HK-2 (cell line): ENCODE measurements at regions not wholly inside any gene's neighbourhood (a gene's known extent, or its start where the extent isn't known, plus 50 kb on each side); places are given as distances from the start of the nearest gene placed in this dataset.
"Not testable (repeated sequence)": the region's sequence is repeated elsewhere in the genome, so short reads cannot be mapped to it uniquely, and the experiment has no call there.

Experiments used
- DNase-seq: peaks from one replicate; pipeline ENCODE4 v3.0.0-alpha.2; 2018; ENCODE audit not compliant: unreplicated experiment

DNA sequence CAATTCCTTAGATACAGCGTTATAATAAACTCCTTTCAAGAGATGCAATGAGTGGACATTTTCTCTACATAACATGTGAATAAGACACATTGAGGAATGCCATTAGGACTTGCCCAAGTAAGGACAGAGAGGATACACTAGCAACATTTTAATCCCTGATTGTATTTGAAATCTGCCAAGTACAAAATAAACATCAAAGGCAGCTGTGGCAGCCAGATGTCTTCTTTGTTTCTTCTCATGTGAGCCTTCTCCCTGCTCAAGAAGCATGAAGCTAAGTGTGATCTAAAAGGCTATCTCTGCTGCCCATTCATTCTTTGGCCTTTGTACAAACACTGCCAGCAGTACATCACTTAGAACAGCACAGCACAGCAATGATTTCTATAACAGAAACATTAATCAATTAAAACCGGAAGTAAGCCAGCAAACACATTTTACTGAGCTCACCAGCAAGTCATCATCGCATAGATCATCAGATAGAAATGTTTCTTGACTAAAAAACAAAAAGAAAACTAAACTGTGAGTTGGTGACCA, 364.0 kb downstream of the CNTN6 start:
- no peak for DNase-seq

DNA sequence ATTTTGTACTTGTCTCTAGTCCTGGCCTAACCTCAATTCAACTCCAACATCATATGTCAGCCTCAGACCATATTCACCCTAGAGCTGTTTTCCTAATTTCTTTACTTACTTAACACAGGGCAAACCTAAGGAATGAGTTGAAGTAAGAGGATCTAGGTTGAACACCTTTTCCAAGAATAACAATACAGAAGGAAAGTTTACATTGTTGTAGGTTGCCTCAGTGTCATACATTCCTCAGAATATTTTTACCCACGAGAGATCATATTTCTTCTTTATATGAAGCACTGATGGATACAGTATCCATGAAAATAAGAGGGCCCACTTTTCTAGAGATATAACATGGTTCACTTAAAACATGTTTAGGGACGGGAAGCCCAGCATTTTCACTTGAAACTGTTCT, 369.5 kb downstream of the CNTN6 start:
- no peak for DNase-seq

DNA sequence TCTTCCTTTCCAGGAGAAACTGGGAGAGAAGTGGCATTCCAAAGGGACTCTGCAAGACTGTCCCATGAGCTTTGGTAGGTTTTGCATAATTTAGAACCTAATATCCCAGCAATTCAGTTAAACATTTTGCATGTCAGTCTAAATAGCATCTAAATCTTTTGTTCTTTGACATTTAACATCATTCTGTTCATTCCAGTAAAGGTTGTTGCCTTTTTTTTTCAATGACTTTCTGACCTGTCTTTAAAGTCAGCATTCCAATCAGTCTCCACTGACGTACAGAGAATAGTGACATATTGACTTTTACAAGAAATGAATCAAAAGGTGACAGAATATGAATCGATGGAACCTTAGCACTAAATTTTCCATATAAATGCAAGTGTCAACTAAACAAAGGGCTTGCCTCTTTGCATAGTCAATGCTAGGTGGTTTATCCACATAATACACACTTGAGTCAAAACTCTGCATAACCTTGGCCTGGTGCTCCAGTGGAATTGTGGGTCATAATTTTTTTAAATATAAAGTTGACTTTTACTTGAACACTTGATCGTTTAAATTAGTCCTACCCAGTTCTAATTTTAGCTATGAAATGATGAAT, 370.1 kb downstream of the CNTN6 start:
- DNase-seq = no peak

GRCh38 chr3:1465091-1465490, 372.3 kb downstream of the CNTN6 start:
- DNase-seq = not testable (repeated sequence)

- no peak for DNase-seq
Measured at GRCh38 chr3:1468145-1468544, 375.3 kb downstream of the CNTN6 start.

GRCh38 chr3:1469248-1469647, 376.4 kb downstream of the CNTN6 start:
- DNase-seq = no peak

DNA sequence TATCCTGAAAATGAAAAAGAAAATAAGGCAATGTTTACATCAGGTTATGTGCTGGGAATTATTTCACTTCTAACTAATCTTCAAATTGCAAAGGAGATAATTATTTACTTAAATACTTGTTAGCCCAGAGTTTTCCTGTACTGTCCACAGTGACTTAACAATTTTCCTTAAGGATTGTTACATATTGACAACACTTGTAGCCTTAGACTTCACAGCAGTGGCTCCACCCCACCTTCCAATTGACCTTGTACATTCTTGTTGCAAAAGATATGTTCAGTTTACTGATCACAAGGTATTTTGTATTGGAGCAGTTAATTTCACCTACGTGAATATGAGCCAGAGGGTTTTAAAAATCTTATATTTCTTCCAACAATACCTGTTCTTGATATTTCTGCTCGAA, 376.9 kb downstream of the CNTN6 start:
- DNase-seq = no peak

DNA sequence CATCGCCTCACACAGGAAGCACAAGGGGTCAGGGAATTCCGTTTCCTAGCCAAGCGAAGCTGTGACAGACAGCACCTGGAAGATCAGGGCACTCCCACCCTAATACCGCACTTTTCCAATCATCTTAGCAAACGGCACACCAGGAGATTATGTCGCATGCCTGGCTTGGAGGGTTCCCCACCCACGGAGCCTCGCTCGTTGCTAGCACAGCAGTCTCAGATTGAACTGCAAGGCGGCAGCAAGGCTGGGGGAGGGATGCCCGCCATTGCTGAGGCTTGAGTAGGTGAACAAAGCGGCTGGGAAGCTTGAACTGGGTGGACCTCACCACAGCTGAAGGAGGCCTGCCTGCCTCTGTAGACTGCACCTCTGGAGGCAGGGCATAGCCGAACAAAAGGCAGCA, 384.8 kb downstream of the CNTN6 start:
- no peak for DNase-seq

DNA sequence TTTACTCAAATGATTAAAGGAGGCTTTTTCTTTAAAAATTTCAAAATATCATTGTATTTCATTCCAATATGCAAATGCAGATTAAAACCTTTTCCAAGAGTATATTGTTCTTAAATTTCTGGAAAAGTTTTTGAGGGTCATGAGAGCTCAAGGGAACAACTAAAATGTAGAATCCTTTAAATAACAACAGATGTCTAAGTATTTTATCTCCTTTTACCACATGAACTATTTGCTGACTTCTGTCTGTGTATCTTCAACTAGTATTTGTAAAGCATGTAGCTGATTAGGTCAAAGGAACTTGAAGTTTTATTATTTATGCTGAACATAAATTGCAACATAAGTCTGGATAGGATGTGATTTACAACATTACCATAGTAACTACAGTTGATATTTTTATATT, 402.6 kb downstream of the CNTN6 start:
- no peak for DNase-seq

- no peak for DNase-seq
Measured at GRCh38 chr3:1499694-1500093, 406.9 kb downstream of the CNTN6 start.

- DNase-seq = no peak
Measured at GRCh38 chr3:1501406-1502115, 408.7 kb downstream of the CNTN6 start.

GRCh38 chr3:1506090-1506489, 413.3 kb downstream of the CNTN6 start:
- DNase-seq = no peak

DNA sequence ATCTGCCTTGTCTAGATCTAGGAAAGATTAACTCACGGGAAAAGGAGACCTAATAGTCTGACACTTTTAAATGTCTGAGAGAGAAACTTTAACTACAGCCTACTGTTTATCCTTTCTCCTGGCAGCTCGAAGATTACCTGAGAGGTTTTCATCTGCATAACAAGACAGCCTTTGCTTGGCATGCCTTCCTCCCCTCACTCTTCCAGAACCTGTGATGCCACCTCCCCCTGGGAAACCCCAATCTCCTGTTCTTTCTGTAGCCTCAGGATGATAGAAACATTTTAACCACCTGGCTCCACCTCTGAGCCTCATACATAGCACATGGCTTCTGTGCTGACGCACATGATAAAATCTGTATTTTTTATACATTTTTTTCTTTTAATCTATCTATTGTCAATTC, 420.8 kb downstream of the CNTN6 start:
- DNase-seq = no peak

DNA sequence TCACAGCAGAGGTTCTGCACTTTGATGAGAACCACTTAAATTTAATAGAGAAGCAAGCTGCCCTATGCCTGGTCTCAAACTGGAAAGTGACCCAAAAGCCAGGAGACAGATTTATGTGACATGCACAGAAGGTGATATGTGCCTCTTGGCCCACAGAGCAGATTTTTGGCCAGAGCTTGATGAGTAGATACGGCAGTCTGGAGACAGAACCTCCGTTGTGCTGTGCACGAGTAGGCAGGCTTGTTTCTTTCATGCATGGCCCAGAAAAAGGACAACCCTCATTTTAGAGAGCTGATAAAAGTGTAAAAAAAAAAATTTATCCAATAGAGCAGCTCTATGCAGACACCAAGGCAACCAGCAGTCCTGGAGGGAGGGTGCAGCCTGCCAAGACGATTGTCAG, 423.1 kb downstream of the CNTN6 start:
- no peak for DNase-seq

DNA sequence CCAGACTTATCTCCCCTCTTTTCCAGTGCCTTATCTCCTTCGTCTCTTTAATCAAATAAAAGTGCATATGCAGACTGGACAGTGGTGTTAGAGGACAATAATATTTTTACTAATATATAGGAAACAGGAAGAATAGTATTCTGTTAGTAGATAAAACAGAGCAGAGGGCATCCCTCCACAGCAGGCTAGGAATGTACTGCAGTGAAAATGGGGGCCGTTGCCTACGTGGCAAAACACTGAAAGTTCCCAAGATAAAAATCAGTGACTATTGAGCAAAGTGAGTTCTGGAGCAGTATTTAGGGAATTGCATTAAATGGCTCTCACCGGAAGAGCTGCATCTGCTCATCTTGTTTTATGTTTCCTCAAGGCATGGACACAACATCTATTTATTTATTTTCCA, 435.0 kb downstream of the CNTN6 start:
- no peak for DNase-seq

DNA sequence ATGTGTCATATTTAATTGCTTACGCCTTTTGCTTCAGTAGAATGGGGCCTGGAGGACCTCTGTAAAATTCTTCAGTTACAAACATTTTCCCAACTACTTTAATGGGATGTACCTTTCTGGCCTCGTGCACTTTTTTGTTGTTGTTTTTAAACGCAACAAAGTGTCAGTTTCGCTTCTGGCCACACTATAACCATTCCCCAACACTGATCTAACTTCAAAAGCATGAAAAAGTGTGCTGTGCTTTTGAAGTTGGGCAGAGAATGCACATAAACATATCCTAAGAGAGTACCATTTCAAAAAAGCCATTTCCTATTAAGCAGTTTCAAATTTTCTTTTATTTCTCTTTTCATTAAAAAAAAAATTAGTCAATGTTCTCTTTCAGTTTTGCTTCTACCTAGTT, 435.8 kb downstream of the CNTN6 start:
- DNase-seq = no peak

DNA sequence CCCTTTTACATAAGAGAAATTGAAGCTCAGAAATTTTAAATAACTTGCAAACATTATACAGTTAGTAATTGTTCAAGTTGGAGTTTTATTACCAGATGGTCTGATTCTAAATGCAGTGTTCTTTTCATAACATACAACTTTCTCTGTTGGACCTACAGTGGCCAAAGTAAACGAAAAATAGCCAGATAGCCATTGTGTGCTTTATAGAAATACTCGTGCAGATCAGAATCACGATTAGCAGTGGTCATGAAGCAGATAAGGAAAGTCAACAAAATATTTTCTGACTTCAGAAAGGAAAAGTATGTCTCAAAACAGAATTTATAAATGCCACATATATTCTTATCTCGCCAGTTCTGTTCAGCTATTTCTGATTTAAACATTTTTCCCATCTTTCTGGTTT, 436.9 kb downstream of the CNTN6 start:
- no peak for DNase-seq

- DNase-seq = no peak
Measured at GRCh38 chr3:1531981-1532380, 439.2 kb downstream of the CNTN6 start.

DNA sequence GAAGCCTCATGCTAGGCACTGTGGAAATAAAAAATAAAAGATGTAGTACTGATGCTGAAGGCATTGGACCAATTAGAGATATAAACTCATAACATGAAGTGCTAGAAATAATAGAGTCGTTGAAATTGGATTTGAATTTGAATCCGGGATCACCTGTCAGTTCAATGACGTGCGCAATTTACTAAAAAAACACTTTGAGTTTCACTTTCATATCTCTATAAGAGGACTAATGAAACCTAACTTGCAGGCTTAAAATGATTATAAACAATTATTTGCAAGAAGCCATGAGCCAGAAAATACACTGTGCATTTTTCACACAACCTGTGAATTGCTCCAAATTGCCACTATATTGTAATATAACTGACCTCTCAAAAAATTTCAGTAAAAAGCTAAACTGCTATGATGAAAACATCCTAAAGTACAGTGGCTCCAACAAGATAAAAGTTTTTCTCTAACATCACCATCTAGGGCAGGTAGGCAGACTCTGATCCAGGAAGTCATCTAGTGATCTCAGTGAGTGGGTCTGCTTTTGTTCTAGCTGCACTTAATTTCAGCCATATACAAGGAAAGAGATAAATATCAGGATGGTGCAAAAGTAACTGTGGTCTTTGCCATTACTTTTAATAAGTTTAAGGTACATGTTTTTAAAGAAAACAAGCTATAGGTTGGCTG, 440.2 kb downstream of the CNTN6 start:
- DNase-seq = no peak

DNA sequence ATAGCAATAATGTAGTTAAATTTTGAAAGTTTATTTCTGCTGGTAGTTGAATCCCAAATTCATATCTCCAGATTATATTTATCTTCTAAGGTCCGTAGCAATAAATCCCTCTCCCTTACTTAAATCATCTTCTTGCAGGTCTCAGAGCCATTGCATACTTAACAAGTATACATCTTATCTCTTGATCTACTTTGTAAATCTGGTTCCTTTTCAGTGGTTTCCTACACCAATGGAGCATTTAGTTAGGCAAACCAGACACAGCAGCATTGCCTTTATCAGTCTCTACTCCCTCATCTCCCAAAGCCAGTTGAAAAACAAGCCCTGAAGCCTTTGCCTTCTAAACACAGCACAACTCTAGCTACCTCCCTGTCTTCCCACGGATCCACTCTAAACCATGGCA, 440.9 kb downstream of the CNTN6 start:
- no peak for DNase-seq

GRCh38 chr3:1534252-1534651, 441.4 kb downstream of the CNTN6 start:
- no peak for DNase-seq

GRCh38 chr3:1535361-1535760, 442.5 kb downstream of the CNTN6 start:
- no peak for DNase-seq

DNA sequence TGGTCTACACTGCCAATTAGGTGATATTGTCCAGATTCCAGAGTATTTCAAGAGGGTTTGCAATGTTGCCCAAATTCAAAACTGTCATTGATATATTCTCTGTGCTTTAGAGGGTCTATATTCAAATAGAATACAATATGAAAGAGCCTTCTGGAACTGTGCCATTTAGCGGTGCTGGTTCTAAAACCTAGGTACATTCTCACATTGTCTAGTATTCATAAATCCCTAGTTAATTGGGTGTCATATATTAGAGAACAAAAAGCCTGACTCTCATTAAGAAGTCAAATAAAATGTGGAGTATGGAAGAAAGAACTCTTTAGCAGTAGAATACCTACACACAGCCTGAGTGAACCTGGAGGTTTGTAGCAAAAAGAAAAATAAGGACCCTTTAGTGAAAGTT, 447.9 kb downstream of the CNTN6 start:
- DNase-seq = no peak
